ENCODE measurements at regions not wholly inside any gene's neighbourhood (a gene's known extent, or its start where the extent isn't known, plus 50 kb on each side); places are given as distances from the start of the nearest gene placed in this dataset.

DNA sequence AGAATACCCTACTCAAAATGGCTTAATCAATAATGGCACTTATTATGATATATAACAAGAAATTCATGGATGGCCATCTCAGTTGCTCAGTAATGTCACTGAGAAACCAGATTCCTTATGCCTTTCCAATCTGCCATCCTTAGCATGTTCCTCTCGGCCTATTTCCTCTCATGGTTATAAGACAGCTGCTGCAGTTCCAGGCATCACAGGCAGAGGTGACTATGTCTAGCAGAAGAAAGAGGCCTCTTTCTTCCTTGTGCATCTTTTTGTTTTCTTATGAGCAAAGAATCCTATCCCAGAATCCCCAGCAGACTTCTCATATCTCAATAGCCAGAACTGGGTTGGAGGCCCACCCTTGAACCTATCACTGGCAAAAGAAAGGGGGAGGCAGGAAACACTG is 310.6 kb upstream of the SPRED2 start (continued):
- no peak for TF ChIP-seq ZNF2 (tag by site-specific recombination; IDR thresholded peaks at IDR 0.05)
- no peak for TF ChIP-seq ZNF426 (tag by site-specific recombination; IDR thresholded peaks at IDR 0.05)

DNA sequence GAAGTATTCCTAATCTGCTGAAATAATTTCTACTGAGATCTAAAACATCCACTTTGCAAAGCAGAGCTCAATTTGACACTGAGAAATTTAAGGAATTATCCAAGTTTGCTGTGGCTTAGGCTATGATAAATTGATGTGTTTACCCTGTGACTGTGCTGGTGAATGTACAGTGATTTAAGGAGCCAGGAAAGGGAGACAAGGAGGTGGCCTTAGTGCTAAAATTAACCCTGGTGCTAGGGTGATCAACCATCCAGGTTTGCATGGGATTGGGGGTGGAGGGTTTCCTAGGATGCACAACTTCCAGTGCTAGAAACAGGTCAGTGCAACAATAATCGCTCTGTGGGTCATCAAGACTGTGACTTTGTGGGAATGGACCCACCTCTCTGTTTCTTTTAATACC is 307.5 kb upstream of the SPRED2 start:
- Histone ChIP-seq H3K9me3 (ENCODE audit: control insufficient read depth, insufficient read depth, low read depth, low read length) (no peaks in the 10 kb centered on the region), H3K36me3 (ENCODE audit: control insufficient read depth in 2 of 2, insufficient read depth in 1 of 2, low read length in 2 of 2) (no peaks in the 10 kb centered on the region), H3K27ac (ENCODE audit: extremely low read depth, low read depth, low read length) (no peak overlapping the region), H3K4me1 (ENCODE audit: control insufficient read depth, insufficient read depth, low read length) (no peaks in the 10 kb centered on the region), H3K4me3 (ENCODE audit: low read depth, low read length) (no peak overlapping the region)
- CTCF ChIA-PET, result interaction anchor here (0.7 kb wide), 1 partner anchor 135 kb away, joined by 3 read pairs; no protein-coding TSS in a partner anchor
- POLR2A ChIA-PET, result no interaction called here
- TF ChIP-seq ZNF214 (tag by site-specific recombination; IDR thresholded peaks at IDR 0.05; ENCODE audit: borderline replicate concordance) (no peak), TRIM28 (IDR thresholded peaks at IDR 0.05; ENCODE audit: borderline replicate concordance, low read length) (no peak), ZNF670 (tag by site-specific recombination; IDR thresholded peaks at IDR 0.05; ENCODE audit: low read depth) (no peak), ZNF501 (tag by site-specific recombination; IDR thresholded peaks at IDR 0.05) (no peak), ZSCAN23 (tag by site-specific recombination; IDR thresholded peaks at IDR 0.05) (no peak), IKZF3 (tag by site-specific recombination; IDR thresholded peaks at IDR 0.05) (no peak), ZNF19 (tag by site-specific recombination; IDR thresholded peaks at IDR 0.05; ENCODE audit: low read depth) (no peak), ZNF510 (tag by site-specific recombination; IDR thresholded peaks at IDR 0.05; ENCODE audit: insufficient replicate concordance) (no peak), ZNF785 (tag by site-specific recombination; IDR thresholded peaks at IDR 0.05) (no peak), ZNF366 (tag by site-specific recombination; conservative IDR thresholded peaks at IDR 0.05) (no peak)
- TF ChIP-seq, protein P1, sequence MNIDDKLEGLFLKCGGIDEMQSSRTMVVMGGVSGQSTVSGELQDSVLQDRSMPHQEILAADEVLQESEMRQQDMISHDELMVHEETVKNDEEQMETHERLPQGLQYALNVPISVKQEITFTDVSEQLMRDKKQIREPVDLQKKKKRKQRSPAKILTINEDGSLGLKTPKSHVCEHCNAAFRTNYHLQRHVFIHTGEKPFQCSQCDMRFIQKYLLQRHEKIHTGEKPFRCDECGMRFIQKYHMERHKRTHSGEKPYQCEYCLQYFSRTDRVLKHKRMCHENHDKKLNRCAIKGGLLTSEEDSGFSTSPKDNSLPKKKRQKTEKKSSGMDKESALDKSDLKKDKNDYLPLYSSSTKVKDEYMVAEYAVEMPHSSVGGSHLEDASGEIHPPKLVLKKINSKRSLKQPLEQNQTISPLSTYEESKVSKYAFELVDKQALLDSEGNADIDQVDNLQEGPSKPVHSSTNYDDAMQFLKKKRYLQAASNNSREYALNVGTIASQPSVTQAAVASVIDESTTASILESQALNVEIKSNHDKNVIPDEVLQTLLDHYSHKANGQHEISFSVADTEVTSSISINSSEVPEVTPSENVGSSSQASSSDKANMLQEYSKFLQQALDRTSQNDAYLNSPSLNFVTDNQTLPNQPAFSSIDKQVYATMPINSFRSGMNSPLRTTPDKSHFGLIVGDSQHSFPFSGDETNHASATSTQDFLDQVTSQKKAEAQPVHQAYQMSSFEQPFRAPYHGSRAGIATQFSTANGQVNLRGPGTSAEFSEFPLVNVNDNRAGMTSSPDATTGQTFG (tag by site-specific recombination; IDR thresholded peaks at IDR 0.05; ENCODE audit: borderline replicate concordance), result no peak
- TF ChIP-seq, protein P2, sequence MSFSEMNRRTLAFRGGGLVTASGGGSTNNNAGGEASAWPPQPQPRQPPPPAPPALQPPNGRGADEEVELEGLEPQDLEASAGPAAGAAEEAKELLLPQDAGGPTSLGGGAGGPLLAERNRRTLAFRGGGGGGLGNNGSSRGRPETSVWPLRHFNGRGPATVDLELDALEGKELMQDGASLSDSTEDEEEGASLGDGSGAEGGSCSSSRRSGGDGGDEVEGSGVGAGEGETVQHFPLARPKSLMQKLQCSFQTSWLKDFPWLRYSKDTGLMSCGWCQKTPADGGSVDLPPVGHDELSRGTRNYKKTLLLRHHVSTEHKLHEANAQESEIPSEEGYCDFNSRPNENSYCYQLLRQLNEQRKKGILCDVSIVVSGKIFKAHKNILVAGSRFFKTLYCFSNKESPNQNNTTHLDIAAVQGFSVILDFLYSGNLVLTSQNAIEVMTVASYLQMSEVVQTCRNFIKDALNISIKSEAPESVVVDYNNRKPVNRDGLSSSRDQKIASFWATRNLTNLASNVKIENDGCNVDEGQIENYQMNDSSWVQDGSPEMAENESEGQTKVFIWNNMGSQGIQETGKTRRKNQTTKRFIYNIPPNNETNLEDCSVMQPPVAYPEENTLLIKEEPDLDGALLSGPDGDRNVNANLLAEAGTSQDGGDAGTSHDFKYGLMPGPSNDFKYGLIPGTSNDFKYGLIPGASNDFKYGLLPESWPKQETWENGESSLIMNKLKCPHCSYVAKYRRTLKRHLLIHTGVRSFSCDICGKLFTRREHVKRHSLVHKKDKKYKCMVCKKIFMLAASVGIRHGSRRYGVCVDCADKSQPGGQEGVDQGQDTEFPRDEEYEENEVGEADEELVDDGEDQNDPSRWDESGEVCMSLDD (tag by site-specific recombination; IDR thresholded peaks at IDR 0.05), result no peak
- TF ChIP-seq, protein P3, sequence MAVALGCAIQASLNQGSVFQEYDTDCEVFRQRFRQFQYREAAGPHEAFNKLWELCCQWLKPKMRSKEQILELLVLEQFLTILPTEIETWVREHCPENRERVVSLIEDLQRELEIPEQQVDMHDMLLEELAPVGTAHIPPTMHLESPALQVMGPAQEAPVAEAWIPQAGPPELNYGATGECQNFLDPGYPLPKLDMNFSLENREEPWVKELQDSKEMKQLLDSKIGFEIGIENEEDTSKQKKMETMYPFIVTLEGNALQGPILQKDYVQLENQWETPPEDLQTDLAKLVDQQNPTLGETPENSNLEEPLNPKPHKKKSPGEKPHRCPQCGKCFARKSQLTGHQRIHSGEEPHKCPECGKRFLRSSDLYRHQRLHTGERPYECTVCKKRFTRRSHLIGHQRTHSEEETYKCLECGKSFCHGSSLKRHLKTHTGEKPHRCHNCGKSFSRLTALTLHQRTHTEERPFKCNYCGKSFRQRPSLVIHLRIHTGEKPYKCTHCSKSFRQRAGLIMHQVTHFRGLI (tag by site-specific recombination; IDR thresholded peaks at IDR 0.05), result no peak
- TF ChIP-seq, protein P4, sequence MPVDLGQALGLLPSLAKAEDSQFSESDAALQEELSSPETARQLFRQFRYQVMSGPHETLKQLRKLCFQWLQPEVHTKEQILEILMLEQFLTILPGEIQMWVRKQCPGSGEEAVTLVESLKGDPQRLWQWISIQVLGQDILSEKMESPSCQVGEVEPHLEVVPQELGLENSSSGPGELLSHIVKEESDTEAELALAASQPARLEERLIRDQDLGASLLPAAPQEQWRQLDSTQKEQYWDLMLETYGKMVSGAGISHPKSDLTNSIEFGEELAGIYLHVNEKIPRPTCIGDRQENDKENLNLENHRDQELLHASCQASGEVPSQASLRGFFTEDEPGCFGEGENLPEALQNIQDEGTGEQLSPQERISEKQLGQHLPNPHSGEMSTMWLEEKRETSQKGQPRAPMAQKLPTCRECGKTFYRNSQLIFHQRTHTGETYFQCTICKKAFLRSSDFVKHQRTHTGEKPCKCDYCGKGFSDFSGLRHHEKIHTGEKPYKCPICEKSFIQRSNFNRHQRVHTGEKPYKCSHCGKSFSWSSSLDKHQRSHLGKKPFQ (tag by site-specific recombination; IDR thresholded peaks at IDR 0.05), result no peak
- TF ChIP-seq, protein P5, sequence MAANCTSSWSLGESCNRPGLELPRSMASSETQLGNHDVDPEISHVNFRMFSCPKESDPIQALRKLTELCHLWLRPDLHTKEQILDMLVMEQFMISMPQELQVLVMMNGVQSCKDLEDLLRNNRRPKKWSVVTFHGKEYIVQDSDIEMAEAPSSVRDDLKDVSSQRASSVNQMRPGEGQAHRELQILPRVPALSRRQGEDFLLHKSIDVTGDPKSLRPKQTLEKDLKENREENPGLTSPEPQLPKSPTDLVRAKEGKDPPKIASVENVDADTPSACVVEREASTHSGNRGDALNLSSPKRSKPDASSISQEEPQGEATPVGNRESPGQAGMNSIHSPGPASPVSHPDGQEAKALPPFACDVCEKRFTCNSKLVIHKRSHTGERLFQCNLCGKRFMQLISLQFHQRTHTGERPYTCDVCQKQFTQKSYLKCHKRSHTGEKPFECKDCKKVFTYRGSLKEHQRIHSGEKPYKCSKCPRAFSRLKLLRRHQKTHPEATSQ (tag by site-specific recombination; IDR thresholded peaks at IDR 0.05), result no peak
- TF ChIP-seq, protein P6, sequence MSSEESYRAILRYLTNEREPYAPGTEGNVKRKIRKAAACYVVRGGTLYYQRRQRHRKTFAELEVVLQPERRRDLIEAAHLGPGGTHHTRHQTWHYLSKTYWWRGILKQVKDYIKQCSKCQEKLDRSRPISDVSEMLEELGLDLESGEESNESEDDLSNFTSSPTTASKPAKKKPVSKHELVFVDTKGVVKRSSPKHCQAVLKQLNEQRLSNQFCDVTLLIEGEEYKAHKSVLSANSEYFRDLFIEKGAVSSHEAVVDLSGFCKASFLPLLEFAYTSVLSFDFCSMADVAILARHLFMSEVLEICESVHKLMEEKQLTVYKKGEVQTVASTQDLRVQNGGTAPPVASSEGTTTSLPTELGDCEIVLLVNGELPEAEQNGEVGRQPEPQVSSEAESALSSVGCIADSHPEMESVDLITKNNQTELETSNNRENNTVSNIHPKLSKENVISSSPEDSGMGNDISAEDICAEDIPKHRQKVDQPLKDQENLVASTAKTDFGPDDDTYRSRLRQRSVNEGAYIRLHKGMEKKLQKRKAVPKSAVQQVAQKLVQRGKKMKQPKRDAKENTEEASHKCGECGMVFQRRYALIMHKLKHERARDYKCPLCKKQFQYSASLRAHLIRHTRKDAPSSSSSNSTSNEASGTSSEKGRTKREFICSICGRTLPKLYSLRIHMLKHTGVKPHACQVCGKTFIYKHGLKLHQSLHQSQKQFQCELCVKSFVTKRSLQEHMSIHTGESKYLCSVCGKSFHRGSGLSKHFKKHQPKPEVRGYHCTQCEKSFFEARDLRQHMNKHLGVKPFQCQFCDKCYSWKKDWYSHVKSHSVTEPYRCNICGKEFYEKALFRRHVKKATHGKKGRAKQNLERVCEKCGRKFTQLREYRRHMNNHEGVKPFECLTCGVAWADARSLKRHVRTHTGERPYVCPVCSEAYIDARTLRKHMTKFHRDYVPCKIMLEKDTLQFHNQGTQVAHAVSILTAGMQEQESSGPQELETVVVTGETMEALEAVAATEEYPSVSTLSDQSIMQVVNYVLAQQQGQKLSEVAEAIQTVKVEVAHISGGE (tag by site-specific recombination; conservative IDR thresholded peaks at IDR 0.05; ENCODE audit: low read depth), result no peak
